HCT116 (cell line): ENCODE measurements at regions not wholly inside any gene's neighbourhood (a gene's known extent, or its start where the extent isn't known, plus 50 kb on each side); places are given as distances from the start of the nearest gene placed in this dataset.

ENCODE experiments used
- ATAC-seq: fragments of 200-7000 bp; cut with Tn5 transposase; 2 replicates; pipeline ENCODE4 v1.9.1; 2020; ENCODE audit warnings: mild to moderate bottlenecking, moderate library complexity
- BruUV-seq: library from RNA; stranded (reverse); fragments of 400-500 nt; replicated peaks from 2 replicates; lab custom pipeline; 2021; lab: Mats Ljungman, UMichigan
- CTCF ChIA-PET: fragments of 300-600 bp; sonication (Branson Sonifier 250); formaldehyde crosslinking; loops from one replicate; lab custom pipeline; 2021; ENCODE audit warnings: antibody characterized with exemption; lab: Charles Lee
- POLR2A ChIA-PET: fragments of 300-600, 350-600 bp; sonication (Branson Sonifier 250); formaldehyde crosslinking; loops from one replicate; lab custom pipeline; 2021; ENCODE audit warnings: antibody characterized with exemption; lab: Charles Lee
- RAD21 ChIA-PET, 2 experiments: fragments of 300-600 bp; sonication (Branson Sonifier 250); formaldehyde crosslinking; loops; one replicate each; lab custom pipeline; 2023; ENCODE audit warnings: low total read pairs in 2 of 2; ENCODE audit not compliant: uncharacterized antibody in 2 of 2, unreplicated experiment in 2 of 2, low non-redundant PET in 1 of 2; lab: Charles Lee
- DNase-seq: peaks from one replicate; pipeline ENCODE4 v3.0.0-alpha.2; 2010; ENCODE audit warnings: low read depth, low spot score
- H2AFZ ChIP-seq: fragments of 200-600 bp; shearing (Covaris generic), sonication (generic); 2 replicates; pipeline ENCODE4 v1.6.1; 2017; ENCODE audit warnings: low read depth, mixed run types, mixed read lengths, antibody characterized with exemption, low read length; ENCODE audit not compliant: poor library complexity, severe bottlenecking
- H3K27ac ChIP-seq: 2 replicates; pipeline ENCODE4 v1.5.1; 2012; ENCODE audit warnings: low read depth, low read length
- H3K27me3 ChIP-seq: fragments of 200-600 bp; sonication (generic); 2 replicates; pipeline ENCODE4 v1.6.1; 2016; ENCODE audit warnings: mixed run types, low read length, mixed read lengths; ENCODE audit not compliant: insufficient read depth
- H3K36me3 ChIP-seq, 2 experiments: fragments of 200-500 bp in 1 of 2; fragments of 200-600 bp in 1 of 2; sonication (Bioruptor generic) in 1 of 2; sonication (generic) in 1 of 2; 2 replicates each; pipeline versions ENCODE4 v1.5.1 to v1.6.1; 2014 to 2016; ENCODE audit warnings: low read length in 2 of 2, inconsistent platforms in 1 of 2, mixed read lengths in 1 of 2, mixed run types in 1 of 2; ENCODE audit not compliant: insufficient read depth in 2 of 2, control insufficient read depth in 1 of 2
- H3K4me1 ChIP-seq, 2 experiments: fragments of 200-600 bp in 1 of 2; sonication (generic) in 1 of 2; 2 replicates each; pipeline versions ENCODE4 v1.5.1 to v1.6.1; 2012 to 2017; ENCODE audit warnings: low read length in 2 of 2, inconsistent platforms in 1 of 2, mild to moderate bottlenecking in 1 of 2, mixed read lengths in 1 of 2, mixed run types in 1 of 2, moderate library complexity in 1 of 2; ENCODE audit not compliant: insufficient read depth in 2 of 2, control insufficient read depth in 1 of 2
- H3K4me2 ChIP-seq: fragments of 200-600 bp; sonication (generic); 2 replicates; pipeline ENCODE4 v1.6.1; 2017; ENCODE audit warnings: mixed run types, low read length, mixed read lengths
- H3K4me3 ChIP-seq, 2 experiments: fragments of 200-600 bp in 1 of 2; sonication (generic) in 1 of 2; replicated peaks in 1 of 2; 2 replicates each; pipeline ENCODE4 v1.5.1; 2011 to 2016; ENCODE audit warnings: low read length in 2 of 2, control low read depth in 1 of 2, low read depth in 1 of 2, mild to moderate bottlenecking in 1 of 2, mixed read lengths in 1 of 2, mixed run types in 1 of 2
- H3K79me2 ChIP-seq: fragments of 200-600 bp; sonication (generic); 2 replicates; pipeline ENCODE4 v1.6.1; 2017; ENCODE audit warnings: mild to moderate bottlenecking, mixed run types, low read length, moderate library complexity, mixed read lengths; ENCODE audit not compliant: insufficient read depth
- H3K9ac ChIP-seq: fragments of 200-600 bp; sonication (generic); 2 replicates; pipeline ENCODE4 v1.6.1; 2016; ENCODE audit warnings: low read length, mixed read lengths
- H3K9me2 ChIP-seq: fragments of 200-600 bp; sonication (generic), shearing (Covaris generic); 2 replicates; pipeline ENCODE4 v1.6.1; 2017; ENCODE audit warnings: mixed run types, mild to moderate bottlenecking, moderate library complexity; ENCODE audit not compliant: insufficient read depth
- H3K9me3 ChIP-seq, 2 experiments: fragments of 200-500 bp in 1 of 2; fragments of 200-600 bp in 1 of 2; sonication (Bioruptor generic) in 1 of 2; sonication (generic) in 1 of 2; 2 replicates each; pipeline ENCODE4 v1.6.1; 2014 to 2017; ENCODE audit warnings: low read length in 2 of 2, mixed read lengths in 2 of 2, inconsistent platforms in 1 of 2, low read depth in 1 of 2, mild to moderate bottlenecking in 1 of 2, mixed run types in 1 of 2, moderate library complexity in 1 of 2; ENCODE audit not compliant: control insufficient read depth in 1 of 2, insufficient read depth in 1 of 2
- H4K20me1 ChIP-seq: fragments of 200-600 bp; sonication (generic), shearing (Covaris generic); 2 replicates; pipeline ENCODE4 v1.6.1; 2017; ENCODE audit warnings: mixed run types, mild to moderate bottlenecking, moderate library complexity; ENCODE audit not compliant: insufficient read depth
- ATF3 ChIP-seq: IDR thresholded peaks from 2 replicates; pipeline ENCODE4 v1.6.1; 2012
- CBX3 ChIP-seq: IDR thresholded peaks from 2 replicates; pipeline ENCODE4 v1.6.1; 2012; ENCODE audit warnings: low read depth
- CEBPB ChIP-seq: IDR thresholded peaks from 2 replicates; pipeline ENCODE4 v1.6.1; 2012; ENCODE audit warnings: low read depth
- EGR1 ChIP-seq: IDR thresholded peaks from 2 replicates; pipeline ENCODE4 v1.6.1; 2012; ENCODE audit warnings: low read depth
- ELF1 ChIP-seq: IDR thresholded peaks from 2 replicates; pipeline ENCODE4 v1.6.1; 2012; ENCODE audit warnings: low read depth, borderline replicate concordance
- EZH2 ChIP-seq: fragments of 200-600 bp; sonication (generic); IDR thresholded peaks from 2 replicates; pipeline ENCODE4 v1.6.1; 2017; ENCODE audit warnings: antibody characterized with exemption, mixed run types
- EZH2phosphoT487 ChIP-seq: fragments of 200-600 bp; IDR thresholded peaks from 2 replicates; pipeline ENCODE4 v1.6.1; 2018; ENCODE audit warnings: antibody characterized with exemption, borderline replicate concordance
- FOSL1 ChIP-seq: IDR thresholded peaks from 2 replicates; pipeline ENCODE4 v1.6.1; 2012; ENCODE audit warnings: low read depth
- POLR2A ChIP-seq: IDR thresholded peaks from 2 replicates; pipeline ENCODE4 v1.7.0; 2011; ENCODE audit warnings: borderline replicate concordance; ENCODE audit not compliant: insufficient read depth, insufficient read length; ENCODE audit errors: extremely low read depth
- POLR2AphosphoS5 ChIP-seq: IDR thresholded peaks from 2 replicates; pipeline ENCODE4 v1.6.1; 2011; ENCODE audit warnings: mild to moderate bottlenecking, low read depth, low read length, moderate library complexity
- RAD21 ChIP-seq: IDR thresholded peaks from 2 replicates; pipeline ENCODE4 v1.6.1; 2012; ENCODE audit warnings: low read depth, mild to moderate bottlenecking
- SIN3A ChIP-seq: IDR thresholded peaks from 2 replicates; pipeline ENCODE4 v1.6.1; 2012; ENCODE audit warnings: low read depth
- SP1 ChIP-seq: IDR thresholded peaks from 2 replicates; pipeline ENCODE4 v1.6.1; 2012; ENCODE audit warnings: low read depth
- SRF ChIP-seq: IDR thresholded peaks from 2 replicates; pipeline ENCODE4 v1.6.1; 2012; ENCODE audit warnings: low read depth
- TCF7L2 ChIP-seq: IDR thresholded peaks from 2 replicates; pipeline ENCODE4 v1.7.0; 2011; ENCODE audit warnings: borderline replicate concordance, inconsistent platforms; ENCODE audit not compliant: insufficient read depth, insufficient read length; ENCODE audit errors: extremely low read depth
- YY1 ChIP-seq: IDR thresholded peaks from 2 replicates; pipeline ENCODE4 v1.6.1; 2011; ENCODE audit warnings: low read length, low read depth, moderate library complexity, mild to moderate bottlenecking; ENCODE audit not compliant: insufficient replicate concordance; ENCODE audit errors: extremely low read depth
- ZBTB33 ChIP-seq: IDR thresholded peaks from 2 replicates; pipeline ENCODE4 v1.6.1; 2011; ENCODE audit warnings: mild to moderate bottlenecking, low read length, moderate library complexity; ENCODE audit not compliant: insufficient replicate concordance; ENCODE audit errors: extremely low read depth
- ZFX ChIP-seq: fragments of 450-650 bp; IDR thresholded peaks from 2 replicates; pipeline ENCODE4 v1.6.1; 2017
- ZNF274 ChIP-seq: fragments of 200-500 bp; sonication (Bioruptor generic); IDR thresholded peaks from 2 replicates; pipeline ENCODE4 v1.6.1; 2014; ENCODE audit warnings: mild to moderate bottlenecking, low read depth, low read length, inconsistent platforms
- intact Hi-C: fragments of 100-400 bp; cut with micrococcal nuclease; formaldehyde crosslinking; loops from 2 replicates; pipeline ENCODE4 v1.10.0; 2022
- TF ChIP-seq, protein P1 (sequence below): IDR thresholded peaks from 2 replicates; pipeline ENCODE4 v1.6.1; 2012

DNA sequence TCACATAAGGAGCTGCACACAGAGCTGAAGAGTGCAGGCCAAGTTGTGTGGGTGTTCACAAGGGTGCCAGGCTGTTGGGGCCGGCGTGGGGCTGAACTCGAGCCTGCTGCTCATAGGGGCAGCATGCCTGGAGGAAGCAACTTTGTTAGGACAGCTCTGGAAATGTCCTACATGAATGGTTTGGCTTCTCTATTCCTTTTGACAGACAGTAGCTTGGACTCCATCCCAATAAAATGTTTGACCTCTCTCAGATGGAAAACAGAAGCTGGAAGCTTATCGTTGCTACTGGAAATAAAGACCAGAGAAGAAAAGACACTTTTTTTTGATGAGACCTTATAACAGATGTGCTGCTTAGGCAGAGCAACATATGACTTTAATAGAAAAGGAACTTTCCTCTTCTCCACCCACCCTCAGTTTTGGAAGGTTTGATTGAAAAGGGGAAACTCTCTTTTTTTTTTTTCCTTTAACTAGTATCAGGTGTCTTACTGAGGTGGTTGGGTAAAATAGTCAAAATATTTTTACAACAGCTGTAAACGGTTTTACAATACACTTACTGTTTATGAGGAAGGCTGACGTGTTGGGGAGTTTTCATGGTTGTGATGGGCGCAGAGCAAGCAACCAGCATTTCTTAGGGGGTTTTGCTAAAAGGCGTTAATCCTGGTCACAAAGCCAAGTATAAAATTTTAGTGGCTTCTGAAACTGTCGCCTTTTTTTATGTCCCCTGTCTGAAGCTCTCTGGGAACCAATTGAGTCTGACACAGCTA is 80.7 kb upstream of the EEF1E1 start:
- Histone ChIP-seq H3K9me3 (no peaks in the 10 kb centered on the region), H3K4me1 (peaks cover 14 to 17% of the 10 kb centered on the region in 2 experiments), H4K20me1 (no peaks in the 10 kb centered on the region), H3K4me3 (no peak overlapping the region), H3K9me2 (no peaks in the 10 kb centered on the region), H3K27ac (no peak overlapping the region), H3K4me2 (no peak overlapping the region), H3K27me3 (0 out of 2 replicates have a peak, but pooled peaks cover 5% of the 10 kb centered on the region), H3K36me3 (no peaks in the 10 kb centered on the region), H3K9ac (no peak overlapping the region), H3K79me2 (no peaks in the 10 kb centered on the region), H2AFZ (no peak overlapping the region)
- no peak for TF ChIP-seq ELF1
- TF ChIP-seq TCF7L2: no peak
- TF ChIP-seq POLR2A: no peak
- no peak for TF ChIP-seq FOSL1
- no peak for TF ChIP-seq SRF
- no peak for TF ChIP-seq ZBTB33
- TF ChIP-seq SIN3A: no peak
- TF ChIP-seq, protein P1, sequence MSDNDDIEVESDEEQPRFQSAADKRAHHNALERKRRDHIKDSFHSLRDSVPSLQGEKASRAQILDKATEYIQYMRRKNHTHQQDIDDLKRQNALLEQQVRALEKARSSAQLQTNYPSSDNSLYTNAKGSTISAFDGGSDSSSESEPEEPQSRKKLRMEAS: no peak
- no peak for TF ChIP-seq EGR1
- TF ChIP-seq RAD21: no peak
- TF ChIP-seq ZNF274: no peak
- no peak for TF ChIP-seq CBX3
- no peak for TF ChIP-seq POLR2AphosphoS5
- no peak for TF ChIP-seq CEBPB
- TF ChIP-seq ATF3: no peak
- TF ChIP-seq YY1: no peak
- TF ChIP-seq EZH2: no peak
- TF ChIP-seq SP1: no peak
- no peak for TF ChIP-seq EZH2phosphoT487
- TF ChIP-seq ZFX: no peak
- DNase-seq (no peak), ATAC-seq (no peak)
- BruUV-seq: no TSS peak
- CTCF ChIA-PET: interaction anchor here (1.3 kb wide), 1 partner anchor 36 kb away, joined by 3 read pairs; no protein-coding TSS in a partner anchor
- RAD21 ChIA-PET: no interaction called here
- intact Hi-C loops: no loop called here
- POLR2A ChIA-PET: no interaction called here
